NCI-H2107 (cell line): ENCODE measurements at regions not wholly inside any gene's neighbourhood (a gene's known extent, or its start where the extent isn't known, plus 50 kb on each side); places are given as distances from the start of the nearest gene placed in this dataset.

ENCODE experiments used
- DNase-seq: peaks from one replicate; lab custom pipeline; 2025; lab: John Stamatoyannopoulos, UW

GRCh38 chr4:59869559-59869958, 1330.6 kb upstream of the ADGRL3 start:
- DNase-seq = no peak

DNA sequence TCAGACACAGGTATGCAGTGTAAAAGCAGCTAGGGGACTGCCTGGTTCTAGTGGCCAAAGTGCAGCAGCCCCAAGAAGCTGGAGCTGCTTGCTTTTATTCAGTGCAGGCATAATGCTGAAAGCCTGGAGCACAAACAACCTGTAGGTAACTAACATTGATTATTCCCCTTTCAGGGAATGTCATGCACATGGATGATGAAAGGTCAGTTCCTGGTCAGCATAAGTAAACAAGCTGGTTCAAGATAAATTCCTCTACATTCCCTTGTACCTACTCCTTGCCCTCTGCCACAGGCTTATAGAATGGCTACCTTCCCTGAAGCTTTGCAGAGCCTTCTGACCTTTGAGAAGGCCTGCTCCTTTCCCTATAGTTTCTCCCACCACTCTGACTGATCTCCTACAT, 1318.5 kb upstream of the ADGRL3 start:
- DNase-seq = no peak

GRCh38 chr4:59904331-59904730, 1295.8 kb upstream of the ADGRL3 start:
- DNase-seq = no peak

DNA sequence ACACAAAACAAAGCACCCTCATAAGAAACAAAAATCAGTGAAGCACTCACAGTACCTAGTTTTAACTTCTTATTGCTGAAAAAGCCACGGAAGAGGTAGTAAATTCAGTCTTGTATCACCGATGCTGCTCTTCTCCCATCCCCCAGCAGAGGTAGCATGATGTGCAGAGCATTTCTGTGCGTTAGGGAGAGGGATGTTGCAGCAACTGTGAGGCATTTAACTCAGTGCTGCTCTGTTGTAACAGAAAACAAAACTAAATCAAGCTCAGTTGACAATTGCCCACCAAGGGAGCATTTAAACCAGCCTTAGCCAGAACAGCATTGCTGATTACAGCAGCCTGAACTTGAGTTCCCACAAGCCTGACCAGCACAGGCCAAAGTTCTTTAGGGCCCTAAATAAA, 1279.7 kb upstream of the ADGRL3 start:
- no peak for DNase-seq

GRCh38 chr4:59925290-59925689, 1274.8 kb upstream of the ADGRL3 start:
- DNase-seq = no peak

DNA sequence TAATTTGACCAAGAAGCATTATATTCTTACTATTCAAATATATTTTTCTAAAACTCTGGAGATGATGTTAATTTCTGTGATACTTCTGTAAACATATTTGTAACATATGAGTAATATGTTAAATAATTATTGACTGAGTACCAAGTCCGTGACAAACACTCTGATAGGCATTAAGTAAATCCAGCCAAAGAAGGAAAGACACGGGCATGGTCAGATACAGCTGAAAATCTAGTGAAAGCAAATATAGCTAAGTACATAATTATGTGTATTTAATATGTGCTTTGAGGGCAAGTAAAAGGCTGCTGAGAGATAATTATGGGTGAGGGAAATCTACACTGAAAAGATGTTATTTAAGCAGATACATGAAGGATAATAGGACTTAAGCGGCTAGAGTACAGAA, 1263.6 kb upstream of the ADGRL3 start:
- no peak for DNase-seq

DNA sequence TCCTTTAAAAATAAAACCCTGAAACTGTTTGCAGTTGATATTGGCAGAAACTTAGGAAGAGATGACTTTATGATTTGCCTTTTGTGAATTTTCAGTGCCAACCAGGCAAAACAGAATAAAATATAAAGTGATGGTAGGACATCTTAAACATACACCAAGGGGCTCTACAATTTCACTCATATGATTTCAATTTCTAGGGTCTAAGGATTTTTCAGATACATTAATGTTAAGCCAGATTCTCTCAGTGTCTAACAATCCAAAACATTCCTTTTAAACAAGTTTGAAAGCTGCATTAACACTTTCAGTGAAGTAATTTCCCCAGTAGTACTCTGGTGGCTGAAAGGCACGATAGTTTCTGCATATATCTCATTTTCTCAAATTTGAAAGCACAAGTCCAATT, 1262.0 kb upstream of the ADGRL3 start:
- DNase-seq = no peak

GRCh38 chr4:59945277-59945676, 1254.8 kb upstream of the ADGRL3 start:
- DNase-seq = no peak

DNA sequence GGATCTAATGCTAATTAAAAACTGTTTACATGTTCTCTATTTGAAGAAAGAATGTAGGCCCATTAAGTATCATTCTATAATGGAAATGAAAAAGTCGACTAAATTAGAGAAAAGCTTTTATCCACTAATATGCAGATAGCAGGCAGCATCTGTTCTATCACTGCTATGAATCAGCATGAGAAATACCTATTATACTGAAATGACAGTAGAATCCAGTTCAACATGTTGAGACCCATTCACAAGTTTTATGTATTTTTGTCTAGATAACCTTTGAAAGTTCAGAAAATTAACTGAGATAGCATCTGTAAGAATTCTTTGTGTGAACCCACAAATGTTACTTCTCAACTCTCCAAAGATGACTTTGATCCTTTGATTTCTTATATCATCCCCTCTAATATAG, 1254.4 kb upstream of the ADGRL3 start:
- DNase-seq = no peak

GRCh38 chr4:59956366-59956765, 1243.8 kb upstream of the ADGRL3 start:
- no peak for DNase-seq

DNA sequence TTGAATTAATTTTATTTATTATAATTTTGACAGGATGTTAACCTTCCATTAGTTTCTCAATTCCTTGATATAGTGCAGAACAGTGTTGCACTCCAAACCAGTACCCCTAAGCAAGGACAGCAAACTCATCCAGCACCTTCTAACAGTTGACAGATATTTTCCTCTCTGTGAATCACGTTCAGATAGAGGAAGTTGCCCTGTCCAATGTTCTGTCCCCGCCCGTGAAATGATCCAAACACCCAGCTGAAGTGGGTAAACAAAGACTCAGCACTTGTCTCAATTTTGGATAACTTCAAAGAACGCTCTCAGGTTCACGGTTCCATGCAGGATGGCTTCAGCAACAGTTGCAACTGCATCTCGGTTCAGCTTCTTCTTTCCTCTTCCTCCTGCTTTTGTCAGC, 1240.0 kb upstream of the ADGRL3 start:
- DNase-seq = no peak

GRCh38 chr4:59966758-59967157, 1233.4 kb upstream of the ADGRL3 start:
- no peak for DNase-seq

DNA sequence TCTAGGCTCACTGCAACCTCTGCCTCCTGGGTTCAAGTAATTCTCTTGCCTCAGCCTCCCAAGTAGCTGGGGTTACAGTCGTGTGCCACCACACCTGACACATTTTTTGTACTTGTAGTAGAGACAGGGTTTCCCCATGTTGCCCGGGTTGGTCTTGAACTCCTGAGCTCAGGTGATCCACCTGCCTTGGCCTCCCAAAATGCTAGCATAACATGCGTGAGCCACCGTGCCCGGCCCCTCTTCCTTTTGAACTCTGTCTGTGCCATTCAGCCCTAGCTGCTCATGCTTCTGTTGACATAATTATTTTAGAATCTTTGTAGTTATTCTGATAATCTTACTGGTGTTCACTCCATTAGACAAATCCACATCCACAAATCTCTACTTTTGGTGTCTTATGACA, 1231.3 kb upstream of the ADGRL3 start:
- DNase-seq = no peak

- no peak for DNase-seq
Observed at GRCh38 chr4:59969909-59970308, 1230.2 kb upstream of the ADGRL3 start.

DNA sequence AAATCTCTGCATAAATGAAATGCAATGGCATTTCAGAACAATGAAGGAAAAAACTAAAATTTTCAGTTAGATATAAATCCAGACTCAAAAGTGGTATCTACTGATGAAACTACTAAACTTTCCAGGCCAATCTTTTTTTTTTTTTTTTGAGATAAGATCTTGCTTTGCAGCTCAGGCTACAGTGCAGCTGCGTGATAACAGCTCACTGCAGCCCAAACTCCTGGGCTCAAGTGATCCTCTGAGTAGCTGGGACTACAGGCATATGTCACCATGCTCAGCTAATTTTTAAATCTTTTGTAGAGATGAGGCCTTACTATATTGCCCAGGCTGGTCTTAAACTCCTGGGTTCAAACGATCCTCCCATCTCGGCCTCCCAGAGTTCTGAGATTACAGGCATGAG, 1228.2 kb upstream of the ADGRL3 start:
- DNase-seq = no peak

- DNase-seq = no peak
Observed at GRCh38 chr4:59973492-59973891, 1226.6 kb upstream of the ADGRL3 start.

DNA sequence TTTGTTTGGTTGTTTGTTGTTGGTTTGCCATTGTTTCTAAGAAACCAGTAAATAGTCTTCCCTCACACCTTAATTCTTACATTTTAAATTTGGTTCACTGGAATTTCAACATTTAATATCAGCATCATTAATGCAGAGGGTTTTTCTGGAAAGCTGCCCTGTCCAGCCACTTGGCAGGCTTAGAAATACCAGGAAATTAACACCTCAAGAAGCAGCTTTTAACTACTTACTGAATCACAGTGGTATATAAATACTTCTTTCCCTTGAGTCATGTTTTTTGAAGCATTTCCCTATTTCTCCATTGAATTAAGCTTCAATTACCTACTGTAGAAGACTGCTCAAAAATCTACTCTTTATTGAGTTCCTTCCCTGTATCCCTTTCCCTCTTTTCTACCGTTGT, 1221.1 kb upstream of the ADGRL3 start:
- no peak for DNase-seq

DNA sequence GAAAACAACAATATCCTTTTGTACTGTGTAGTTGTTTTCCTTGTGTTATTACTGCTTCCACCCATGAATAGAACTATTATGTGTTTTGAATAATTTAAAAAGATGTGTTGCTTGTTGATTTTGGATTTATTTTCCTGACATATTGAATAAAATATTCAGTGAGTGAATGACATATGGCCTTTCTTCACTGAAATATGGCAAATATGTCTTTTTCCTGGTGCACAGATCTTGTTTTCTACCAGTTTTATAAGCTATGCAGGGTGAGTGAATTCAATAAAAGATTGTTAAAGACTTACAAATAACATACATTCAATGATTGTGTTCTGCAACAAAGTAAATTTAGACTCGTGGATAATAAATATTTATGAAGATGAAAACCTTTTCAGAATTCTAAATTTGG, 1216.3 kb upstream of the ADGRL3 start:
- DNase-seq = no peak

DNA sequence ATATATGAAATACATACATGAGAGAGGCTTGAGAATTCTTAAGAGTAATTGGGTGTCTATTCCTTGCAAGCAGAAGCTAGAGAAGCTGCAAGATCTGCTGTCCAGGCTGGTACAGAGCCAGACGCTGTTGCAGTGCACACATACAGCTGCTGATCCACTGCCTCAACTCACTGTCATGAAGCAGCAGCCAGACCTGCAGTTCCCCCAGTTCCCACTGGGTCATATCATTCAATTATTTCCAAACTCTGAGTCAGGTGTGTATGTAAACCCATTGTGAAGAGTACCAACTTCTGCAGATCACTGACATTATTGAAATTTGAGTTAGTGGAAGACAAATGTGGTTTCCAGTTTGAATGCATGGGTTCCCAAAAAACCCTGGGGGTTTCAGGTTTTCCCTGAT, 1212.8 kb upstream of the ADGRL3 start:
- DNase-seq = no peak

GRCh38 chr4:59994118-59994517, 1206.0 kb upstream of the ADGRL3 start:
- no peak for DNase-seq

DNA sequence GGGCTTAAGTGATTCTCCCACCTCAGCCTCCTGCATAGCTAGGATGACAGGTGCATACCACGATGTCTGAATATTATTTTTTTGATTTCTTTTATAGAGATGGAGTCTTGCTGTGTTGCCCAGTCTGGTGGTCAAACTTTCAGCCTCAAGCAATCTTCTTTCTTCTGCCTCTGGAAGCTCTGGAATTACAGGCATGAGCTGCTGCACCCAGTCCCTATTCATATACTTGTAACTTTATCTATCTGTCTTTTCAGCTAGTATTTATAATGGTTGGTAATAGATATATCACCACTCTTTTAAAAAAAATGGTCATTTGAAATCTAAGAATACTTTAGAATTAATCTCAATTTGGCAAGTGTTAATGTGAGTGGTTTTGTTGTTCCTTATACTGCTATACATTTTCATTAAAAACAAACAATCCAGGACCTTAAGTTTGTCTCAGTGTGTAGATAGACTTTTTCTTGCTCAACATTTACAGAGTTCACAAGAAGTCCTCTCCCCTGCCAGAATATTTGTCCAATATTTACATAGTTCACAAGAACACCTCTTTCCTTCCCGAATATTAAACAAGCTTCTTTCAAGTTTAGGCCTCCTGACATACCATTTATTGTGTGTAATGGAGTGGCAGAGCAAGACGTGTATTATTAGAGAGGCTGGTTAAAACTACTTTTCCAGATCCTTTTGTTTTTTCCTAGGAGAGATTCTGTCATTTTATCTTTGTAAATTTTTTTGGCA, 1197.4 kb upstream of the ADGRL3 start:
- DNase-seq = no peak

DNA sequence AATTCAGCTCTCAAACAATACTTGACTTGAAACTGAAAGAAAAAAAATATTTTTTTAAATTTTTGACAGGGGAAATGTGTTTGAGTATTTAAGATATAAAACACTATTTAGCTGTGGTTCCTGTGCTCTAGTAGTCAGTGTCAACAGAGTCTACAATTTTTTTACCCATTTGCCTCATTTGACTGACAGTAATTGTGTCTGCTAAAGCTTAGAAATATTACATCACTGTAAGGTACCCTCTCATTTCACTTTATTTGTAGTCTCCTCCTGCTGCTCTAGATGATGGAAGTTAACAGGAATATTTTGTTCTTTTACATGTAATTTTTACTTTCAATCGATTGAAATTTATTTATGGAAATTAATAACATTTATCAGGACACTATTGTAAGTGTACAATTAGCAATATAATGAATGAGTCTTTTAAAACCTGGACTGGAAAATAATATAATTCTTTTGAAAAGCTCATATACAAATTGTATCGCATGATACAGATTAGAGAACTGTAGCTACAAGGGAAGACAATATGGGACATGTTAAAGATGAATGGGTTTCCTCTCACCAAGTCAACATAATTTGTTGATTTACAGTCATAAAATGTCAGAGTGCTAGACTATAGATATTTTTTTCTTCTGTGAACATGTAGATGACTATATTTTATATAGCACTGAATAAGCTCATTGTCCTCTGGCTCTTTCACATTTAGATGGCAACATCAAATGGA, 1186.5 kb upstream of the ADGRL3 start:
- no peak for DNase-seq

DNA sequence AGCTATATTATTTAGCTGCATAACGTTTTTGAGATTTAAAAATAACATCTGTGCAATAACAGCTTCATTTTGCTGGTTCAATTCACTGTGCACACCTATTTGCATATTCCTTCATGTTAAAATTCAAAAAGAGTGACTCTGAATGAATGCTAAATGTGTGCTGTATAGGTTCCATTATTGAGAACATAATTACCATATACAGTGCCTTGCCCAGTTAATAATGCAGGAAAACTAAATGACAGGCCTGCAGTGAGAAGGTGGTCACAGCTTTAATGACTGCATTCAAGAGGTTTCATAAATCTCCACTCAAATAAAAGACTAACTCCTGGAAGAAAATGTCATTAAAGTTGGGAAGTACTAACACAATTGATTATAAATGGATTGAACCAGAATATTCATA, 1183.2 kb upstream of the ADGRL3 start:
- no peak for DNase-seq

- DNase-seq = no peak
Observed at GRCh38 chr4:60019180-60019579, 1180.9 kb upstream of the ADGRL3 start.
